ENCODE measurements at regions not wholly inside any gene's neighbourhood (a gene's known extent, or its start where the extent isn't known, plus 50 kb on each side); places are given as distances from the start of the nearest gene placed in this dataset.

- Mint-ChIP-seq H3K9me3 (no peaks in the 10 kb centered on the region), H3K4me3 (no peak overlapping the region), H3K36me3 (ENCODE audit: low read depth) (no peaks in the 10 kb centered on the region), H3K27me3 (no peaks in the 10 kb centered on the region), H3K4me1 (no peaks in the 10 kb centered on the region), H3K27ac (no peak overlapping the region)
- ATAC-seq (no peak), DNase-seq (no peak)
These were observed 66.6 kb upstream of the HDAC4 start for GRCh38 chr2:239467281-239467955.

- Mint-ChIP-seq H3K9me3 (no peaks in the 10 kb centered on the region), H3K27ac (no peak overlapping the region), H3K4me1 (no peaks in the 10 kb centered on the region), H3K27me3 (no peaks in the 10 kb centered on the region), H3K4me3 (no peak overlapping the region), H3K36me3 (ENCODE audit: low read depth) (no peaks in the 10 kb centered on the region)
- DNase-seq: no peak
- ATAC-seq: no peak
These were observed 66.0 kb upstream of the HDAC4 start for GRCh38 chr2:239466755-239467271.

- Mint-ChIP-seq H3K4me3 (no peak overlapping the region), H3K27me3 (no peaks in the 10 kb centered on the region), H3K27ac (no peak overlapping the region), H3K4me1 (no peaks in the 10 kb centered on the region), H3K36me3 (ENCODE audit: low read depth) (no peaks in the 10 kb centered on the region), H3K9me3 (no peaks in the 10 kb centered on the region)
- ATAC-seq: no peak
- no peak for DNase-seq
These were observed 65.4 kb upstream of the HDAC4 start for GRCh38 chr2:239466061-239466754.

DNA sequence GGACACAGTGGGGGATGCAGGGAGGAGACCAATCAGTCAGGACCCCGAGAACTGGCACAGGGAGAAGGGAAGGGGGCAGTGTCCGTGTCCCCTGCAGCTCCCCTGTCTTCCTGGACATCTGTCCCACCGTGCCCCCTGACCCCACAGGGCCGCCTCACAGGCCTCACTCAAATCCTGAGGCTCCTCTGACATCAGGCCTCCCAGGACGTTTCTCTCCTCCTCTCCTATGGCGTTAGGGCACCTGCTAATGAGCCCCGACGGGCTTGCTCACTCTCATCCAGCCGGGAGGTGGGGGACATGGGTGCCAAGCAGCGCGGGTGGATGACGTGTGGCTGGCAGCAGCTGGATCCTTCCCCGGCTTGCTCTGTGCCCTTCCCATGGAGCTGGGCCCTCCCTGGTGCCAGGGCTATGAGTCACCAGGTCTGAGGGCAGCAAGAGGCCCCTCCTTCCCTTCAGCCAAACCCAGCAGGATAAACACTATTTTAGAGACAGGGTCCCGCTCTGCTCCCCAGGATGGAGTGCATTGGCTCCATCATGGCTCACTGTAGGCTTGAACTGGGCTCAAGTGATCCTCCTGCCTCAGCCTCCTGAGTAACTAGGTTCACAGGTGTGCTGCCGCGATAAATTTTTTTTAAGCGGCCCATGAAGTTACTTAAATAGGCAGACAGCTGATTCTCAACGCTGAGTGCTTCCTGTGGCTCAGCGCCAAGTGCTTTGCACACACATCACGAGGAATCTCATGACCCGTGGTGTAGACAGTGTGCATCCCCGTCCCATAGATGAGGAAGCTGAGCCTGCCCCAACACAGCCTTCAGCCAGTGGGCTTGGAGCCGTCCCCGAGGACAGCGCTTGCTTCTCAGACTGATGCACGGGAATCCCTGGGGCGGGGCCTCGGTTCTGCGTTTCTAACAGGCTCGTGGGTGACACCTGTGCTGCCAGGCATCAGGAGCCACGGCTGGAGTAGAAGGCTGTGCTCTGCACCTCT, 64.5 kb upstream of the HDAC4 start:
- no peaks in the 10 kb centered on the region for H3K4me1 Mint-ChIP-seq
- no peak overlapping the region for H3K4me3 Mint-ChIP-seq
- no peak overlapping the region for H3K27ac Mint-ChIP-seq
- no peak for ATAC-seq
- no peaks in the 10 kb centered on the region for H3K9me3 Mint-ChIP-seq
- H3K27me3 Mint-ChIP-seq: no peaks in the 10 kb centered on the region
- H3K36me3 Mint-ChIP-seq (ENCODE audit: low read depth): no peaks in the 10 kb centered on the region
- no peak for DNase-seq

DNA sequence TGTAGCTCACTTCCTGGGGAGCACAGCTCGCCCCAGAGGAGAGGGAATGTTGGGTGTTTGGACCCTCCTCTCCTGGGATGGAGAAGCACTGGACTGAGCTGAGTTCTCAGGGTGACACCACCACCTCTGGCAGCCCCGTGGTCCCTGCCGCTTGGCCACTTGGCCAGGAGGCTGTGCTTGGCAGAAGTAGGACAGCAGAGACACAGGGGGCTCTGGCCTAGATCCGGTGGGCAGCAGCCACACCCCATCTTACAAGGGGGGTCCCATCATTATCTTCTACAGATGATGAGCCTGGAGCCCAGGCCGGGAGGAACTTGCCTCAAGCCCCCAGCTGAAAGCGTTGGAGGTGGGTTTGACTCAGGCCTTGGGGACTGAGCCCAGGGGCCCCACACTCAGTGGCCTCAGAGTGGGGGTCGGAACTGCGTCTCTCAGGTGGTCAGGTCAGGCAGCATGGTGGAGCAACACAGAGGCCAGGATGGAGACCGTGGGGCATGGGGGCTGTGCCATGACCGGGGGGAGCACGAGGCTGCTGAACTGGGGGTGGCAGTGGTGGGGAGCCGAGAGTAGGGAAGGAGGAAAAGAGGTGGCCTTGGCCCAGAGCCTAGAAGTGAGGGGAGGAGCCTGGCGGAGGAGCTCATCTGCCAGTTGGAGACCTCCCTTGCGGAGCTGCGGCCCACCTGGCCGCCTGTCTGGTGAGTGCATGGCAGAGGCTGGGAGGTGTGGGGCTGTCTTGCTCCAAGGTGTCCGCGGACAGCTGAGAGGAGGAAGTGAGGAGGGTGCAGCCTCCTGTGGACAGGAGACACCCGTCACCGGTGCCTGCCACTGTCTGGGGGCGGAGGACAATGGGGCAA, 63.6 kb upstream of the HDAC4 start:
- H3K27ac Mint-ChIP-seq: no peak overlapping the region
- ATAC-seq (no peak), DNase-seq (no peak)
- no peaks in the 10 kb centered on the region for H3K9me3 Mint-ChIP-seq
- H3K4me3 Mint-ChIP-seq: no peak overlapping the region
- no peaks in the 10 kb centered on the region for H3K36me3 Mint-ChIP-seq (ENCODE audit: low read depth)
- no peaks in the 10 kb centered on the region for H3K4me1 Mint-ChIP-seq
- H3K27me3 Mint-ChIP-seq: peaks cover 3% of the 10 kb centered on the region

- Mint-ChIP-seq H3K4me3 (no peak overlapping the region), H3K27ac (no peak overlapping the region), H3K36me3 (ENCODE audit: low read depth) (no peaks in the 10 kb centered on the region), H3K9me3 (no peaks in the 10 kb centered on the region), H3K4me1 (no peaks in the 10 kb centered on the region), H3K27me3 (peaks cover 3% of the 10 kb centered on the region)
- ATAC-seq (no peak), DNase-seq (no peak)
These were observed 62.8 kb upstream of the HDAC4 start for GRCh38 chr2:239463541-239464165.

- Mint-ChIP-seq H3K9me3 (no peaks in the 10 kb centered on the region), H3K4me3 (no peak overlapping the region), H3K27me3 (peaks cover 3% of the 10 kb centered on the region), H3K36me3 (ENCODE audit: low read depth) (no peaks in the 10 kb centered on the region), H3K4me1 (no peaks in the 10 kb centered on the region), H3K27ac (no peak overlapping the region)
- DNase-seq (no peak), ATAC-seq (no peak)
These were observed 62.1 kb upstream of the HDAC4 start for GRCh38 chr2:239462671-239463506.

GRCh38 chr2:239462191-239462515, 61.3 kb upstream of the HDAC4 start:
- no peak overlapping the region for H3K27ac Mint-ChIP-seq
- peaks cover 3% of the 10 kb centered on the region for H3K27me3 Mint-ChIP-seq
- no peak for ATAC-seq
- no peaks in the 10 kb centered on the region for H3K9me3 Mint-ChIP-seq
- H3K4me3 Mint-ChIP-seq: no peak overlapping the region
- no peak for DNase-seq
- H3K36me3 Mint-ChIP-seq (ENCODE audit: low read depth): no peaks in the 10 kb centered on the region
- no peaks in the 10 kb centered on the region for H3K4me1 Mint-ChIP-seq

DNA sequence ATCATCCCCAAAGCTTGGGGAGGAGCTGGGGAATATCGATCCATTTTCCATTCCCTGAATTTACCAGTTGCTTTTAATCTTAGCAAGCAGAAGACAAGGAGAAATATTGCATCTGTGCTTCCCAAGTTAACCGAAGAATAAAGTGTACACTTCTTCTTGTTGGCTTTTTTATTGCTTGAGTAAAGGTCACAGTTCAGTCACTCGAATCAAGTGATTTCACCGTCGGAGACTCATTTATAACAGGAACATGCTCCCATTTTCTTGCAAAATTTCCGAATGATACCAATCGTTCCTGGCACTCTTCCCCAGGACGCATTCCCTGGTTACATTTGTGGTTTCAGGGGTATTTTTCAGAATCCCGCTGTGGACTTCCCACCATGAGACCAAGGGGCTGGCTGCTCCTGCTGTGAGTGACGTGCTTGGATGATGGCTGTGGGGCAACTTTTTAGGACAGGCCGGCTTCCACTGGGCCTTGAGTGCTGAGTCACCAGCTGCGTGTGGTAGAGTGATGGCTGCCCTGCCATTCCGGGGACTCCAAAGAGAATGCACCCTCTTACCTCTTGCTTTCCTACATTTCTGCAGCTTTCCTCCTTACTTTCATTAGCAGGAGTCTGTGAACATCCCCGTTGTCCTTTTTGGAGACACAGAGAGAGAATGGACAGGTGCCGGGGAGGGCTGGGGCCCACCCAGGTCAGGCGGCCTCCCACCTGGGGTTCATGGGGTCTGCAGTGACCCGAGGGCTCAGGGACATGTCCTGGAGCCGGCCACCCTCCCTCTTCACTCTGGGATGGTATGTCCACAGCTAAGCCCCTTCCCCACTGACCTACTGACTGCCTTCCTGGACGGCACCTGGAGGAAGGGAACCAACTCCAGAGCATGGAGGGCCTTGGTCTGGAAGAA, 60.7 kb upstream of the HDAC4 start:
- ATAC-seq: no peak
- Mint-ChIP-seq H3K9me3 (no peaks in the 10 kb centered on the region), H3K4me1 (no peaks in the 10 kb centered on the region), H3K27ac (no peak overlapping the region), H3K27me3 (peaks cover 3% of the 10 kb centered on the region), H3K4me3 (no peak overlapping the region), H3K36me3 (ENCODE audit: low read depth) (no peaks in the 10 kb centered on the region)
- DNase-seq: no peak

DNA sequence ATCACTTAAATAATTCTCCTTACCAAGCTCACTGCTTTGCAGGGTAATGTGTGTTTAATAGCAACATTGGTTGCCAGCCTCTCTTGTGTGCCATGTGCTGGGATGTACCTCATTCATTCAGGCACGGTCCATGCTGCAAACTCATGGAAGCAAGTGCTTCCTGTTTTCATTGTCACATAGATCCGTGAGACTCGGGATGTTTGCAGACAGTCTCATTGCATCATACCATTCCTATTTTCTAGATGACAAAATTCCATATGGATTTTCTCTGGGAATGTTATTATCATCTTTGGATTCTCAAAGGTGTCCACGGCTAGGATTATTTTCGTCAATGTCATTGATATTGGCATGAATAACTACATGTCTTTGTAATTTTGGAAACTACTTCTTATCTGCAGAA, 60.0 kb upstream of the HDAC4 start:
- ATAC-seq (no peak), DNase-seq (no peak)
- H3K9me3 Mint-ChIP-seq: no peaks in the 10 kb centered on the region
- H3K36me3 Mint-ChIP-seq (ENCODE audit: low read depth): no peaks in the 10 kb centered on the region
- H3K4me3 Mint-ChIP-seq: no peak overlapping the region
- no peak overlapping the region for H3K27ac Mint-ChIP-seq
- H3K27me3 Mint-ChIP-seq: peaks cover 7% of the 10 kb centered on the region
- H3K4me1 Mint-ChIP-seq: no peaks in the 10 kb centered on the region

DNA sequence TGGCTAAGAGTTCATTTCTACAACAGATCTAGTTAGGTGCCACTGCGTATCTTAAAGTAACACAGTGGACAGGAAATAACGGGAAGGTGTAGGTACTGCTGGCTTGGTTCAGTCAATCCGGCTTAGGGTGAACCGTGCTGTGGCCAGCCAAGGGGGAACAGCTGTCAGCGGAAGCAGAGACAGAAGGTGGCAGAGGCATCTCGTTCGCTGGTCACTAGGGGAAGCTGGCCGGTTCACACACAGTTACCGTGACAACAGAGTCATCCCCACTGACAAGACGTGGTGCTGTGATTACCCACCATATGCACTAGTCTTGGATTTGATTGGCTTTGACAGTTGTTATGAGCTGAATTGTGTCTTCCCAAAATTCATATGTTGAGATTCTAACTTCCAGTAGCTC, 58.8 kb upstream of the HDAC4 start:
- Mint-ChIP-seq H3K4me3 (no peak overlapping the region), H3K4me1 (no peaks in the 10 kb centered on the region), H3K27ac (no peak overlapping the region), H3K27me3 (peaks cover 9% of the 10 kb centered on the region), H3K36me3 (ENCODE audit: low read depth) (no peaks in the 10 kb centered on the region), H3K9me3 (peaks cover 4% of the 10 kb centered on the region)
- DNase-seq: no peak
- ATAC-seq: no peak

- Mint-ChIP-seq H3K9me3 (peaks cover 9% of the 10 kb centered on the region), H3K36me3 (ENCODE audit: low read depth) (no peaks in the 10 kb centered on the region), H3K27me3 (peaks cover 9% of the 10 kb centered on the region)
These were observed 58.2 kb upstream of the HDAC4 start for GRCh38 chr2:239459056-239459455.

More at GRCh38 chr2:239459056-239459455, 58.2 kb upstream of the HDAC4 start:
- Mint-ChIP-seq H3K4me3 (no peak overlapping the region), H3K4me1 (no peaks in the 10 kb centered on the region), H3K27ac (no peak overlapping the region)
- ATAC-seq: no peak
- DNase-seq: no peak

All from activated naive CD8-positive, alpha-beta T cell treated with anti-CD3 and anti-CD28 coated beads, Interleukin-2, amount 50 U/mL, for 24 hours (primary cell).